Endodermal cell (in vitro differentiated cells): ENCODE measurements at regions not wholly inside any gene's neighbourhood (a gene's known extent, or its start where the extent isn't known, plus 50 kb on each side); places are given as distances from the start of the nearest gene placed in this dataset.
A peak's percentile ranks its signal among the peaks of the same experiment; 100 is the strongest.

Experiments
- DNase-seq: peaks from one replicate; pipeline ENCODE4 v3.0.0-alpha.2; 2017
- H3K27ac ChIP-seq: 2 replicates; pipeline ENCODE4 v1.5.1; 2013; ENCODE audit warnings: mild to moderate bottlenecking, low read depth, low read length, moderate library complexity
- H3K27me3 ChIP-seq: 2 replicates; pipeline ENCODE4 v1.6.1; 2013; ENCODE audit warnings: mild to moderate bottlenecking, low read length, moderate library complexity; ENCODE audit not compliant: insufficient read depth, control insufficient read depth, poor library complexity, severe bottlenecking
- H3K36me3 ChIP-seq: 2 replicates; pipeline ENCODE4 v1.7.0; 2013; ENCODE audit warnings: mild to moderate bottlenecking, low read length, moderate library complexity; ENCODE audit not compliant: control insufficient read depth, insufficient read depth
- H3K4me1 ChIP-seq: one replicate; pipeline ENCODE4 v1.7.0; 2013; ENCODE audit warnings: low read length; ENCODE audit not compliant: control insufficient read depth, insufficient read depth
- H3K4me3 ChIP-seq: 2 replicates; pipeline ENCODE4 v1.5.1; 2013; ENCODE audit warnings: mild to moderate bottlenecking, low read length, moderate library complexity
- H3K9ac ChIP-seq: 2 replicates; pipeline ENCODE4 v1.6.1; 2013; ENCODE audit warnings: mild to moderate bottlenecking, low read length, moderate library complexity; ENCODE audit not compliant: poor library complexity, severe bottlenecking; ENCODE audit errors: extremely low read depth
- H3K9me3 ChIP-seq: 2 replicates; pipeline ENCODE4 v1.6.1; 2013; ENCODE audit warnings: mild to moderate bottlenecking, low read length, moderate library complexity; ENCODE audit not compliant: control insufficient read depth
- H3K27ac Mint-ChIP-seq: 2 replicates; pipeline ENCODE4 v1.8.0; 2020; ENCODE audit warnings: mixed read lengths
- H3K27me3 Mint-ChIP-seq: 2 replicates; pipeline ENCODE4 v1.8.0; 2021; ENCODE audit warnings: mild to moderate bottlenecking, mixed read lengths; ENCODE audit not compliant: insufficient read depth
- H3K36me3 Mint-ChIP-seq: 2 replicates; pipeline ENCODE4 v1.8.0; 2020; ENCODE audit warnings: low read depth, mixed read lengths
- H3K4me1 Mint-ChIP-seq: 2 replicates; pipeline ENCODE4 v1.8.0; 2020; ENCODE audit warnings: mixed read lengths
- H3K4me3 Mint-ChIP-seq: 2 replicates; pipeline ENCODE4 v1.8.0; 2020; ENCODE audit warnings: mild to moderate bottlenecking, moderate library complexity, mixed read lengths
- H3K9me3 Mint-ChIP-seq: 2 replicates; pipeline ENCODE4 v1.8.0; 2020; ENCODE audit warnings: mild to moderate bottlenecking, mixed read lengths
- WGBS, 2 experiments: methylation state at CpG; one replicate each; pipeline versions ENCODE4 v1.1.5 to v1.1.7; 2013; ENCODE audit warnings: missing lambda C conversion rate in 2 of 2, mixed read lengths in 1 of 2; ENCODE audit not compliant: insufficient coverage in 1 of 2, insufficient read length in 1 of 2; 5-methylcytosine and 5-hydroxymethylcytosine counted together
- TF ChIP-seq, protein P1 (sequence below): fragments of 200-600 bp; sonication (generic); conservative IDR thresholded peaks from 2 replicates; pipeline ENCODE4 v1.5.0; 2021; ENCODE audit warnings: antibody characterized with exemption, mild to moderate bottlenecking

DNA sequence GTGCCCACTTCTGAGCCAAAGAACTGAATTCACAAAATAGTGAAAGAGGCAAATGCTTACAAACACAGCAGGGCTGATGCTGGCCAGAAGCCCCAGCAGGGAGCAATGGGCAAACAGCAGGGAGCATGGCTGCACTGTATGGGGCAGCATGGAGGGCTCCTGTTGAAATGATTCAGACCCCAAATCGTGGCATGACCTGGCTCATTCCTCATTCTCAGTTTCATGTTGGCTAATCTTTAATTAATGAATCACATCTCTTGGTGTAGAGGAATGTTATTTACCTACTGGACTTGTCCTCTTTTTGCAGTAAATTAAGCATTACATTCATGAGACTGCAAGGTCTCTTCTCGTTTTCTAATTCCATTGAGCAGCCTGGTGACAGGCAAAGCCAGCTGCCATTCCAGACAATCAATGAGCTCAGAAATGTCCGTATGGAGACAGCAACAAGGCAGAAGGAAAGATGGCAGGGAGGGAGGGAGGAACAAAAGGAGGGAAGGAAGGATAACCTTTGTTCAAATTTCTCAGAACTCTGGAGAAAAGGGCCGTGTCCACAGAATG is 84.9 kb upstream of the ST8SIA3 start:
- TF ChIP-seq, protein P1, sequence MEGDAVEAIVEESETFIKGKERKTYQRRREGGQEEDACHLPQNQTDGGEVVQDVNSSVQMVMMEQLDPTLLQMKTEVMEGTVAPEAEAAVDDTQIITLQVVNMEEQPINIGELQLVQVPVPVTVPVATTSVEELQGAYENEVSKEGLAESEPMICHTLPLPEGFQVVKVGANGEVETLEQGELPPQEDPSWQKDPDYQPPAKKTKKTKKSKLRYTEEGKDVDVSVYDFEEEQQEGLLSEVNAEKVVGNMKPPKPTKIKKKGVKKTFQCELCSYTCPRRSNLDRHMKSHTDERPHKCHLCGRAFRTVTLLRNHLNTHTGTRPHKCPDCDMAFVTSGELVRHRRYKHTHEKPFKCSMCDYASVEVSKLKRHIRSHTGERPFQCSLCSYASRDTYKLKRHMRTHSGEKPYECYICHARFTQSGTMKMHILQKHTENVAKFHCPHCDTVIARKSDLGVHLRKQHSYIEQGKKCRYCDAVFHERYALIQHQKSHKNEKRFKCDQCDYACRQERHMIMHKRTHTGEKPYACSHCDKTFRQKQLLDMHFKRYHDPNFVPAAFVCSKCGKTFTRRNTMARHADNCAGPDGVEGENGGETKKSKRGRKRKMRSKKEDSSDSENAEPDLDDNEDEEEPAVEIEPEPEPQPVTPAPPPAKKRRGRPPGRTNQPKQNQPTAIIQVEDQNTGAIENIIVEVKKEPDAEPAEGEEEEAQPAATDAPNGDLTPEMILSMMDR, result no peak
- no peak overlapping the region for H3K27ac Mint-ChIP-seq
- H3K4me3 ChIP-seq, result no peak overlapping the region
- no peaks in the 10 kb centered on the region for H3K36me3 Mint-ChIP-seq
- no peaks in the 10 kb centered on the region for H3K27me3 ChIP-seq
- WGBS, 2 experiments, result 63 to 73% methylated on average over 3 to 4 of the region's 4 CpGs
- no peak overlapping the region for H3K27ac ChIP-seq
- H3K4me3 Mint-ChIP-seq, result no peak overlapping the region
- peaks cover 2% of the 10 kb centered on the region for H3K9me3 Mint-ChIP-seq
- peak; percentile 48 for DNase-seq
- H3K9me3 ChIP-seq, result no peaks in the 10 kb centered on the region
- H3K4me1 ChIP-seq, result peaks cover 6% of the 10 kb centered on the region
- H3K4me1 Mint-ChIP-seq, result peaks cover 13% of the 10 kb centered on the region
- H3K27me3 Mint-ChIP-seq, result no peaks in the 10 kb centered on the region
- no peaks in the 10 kb centered on the region for H3K36me3 ChIP-seq
- no peak overlapping the region for H3K9ac ChIP-seq

DNA sequence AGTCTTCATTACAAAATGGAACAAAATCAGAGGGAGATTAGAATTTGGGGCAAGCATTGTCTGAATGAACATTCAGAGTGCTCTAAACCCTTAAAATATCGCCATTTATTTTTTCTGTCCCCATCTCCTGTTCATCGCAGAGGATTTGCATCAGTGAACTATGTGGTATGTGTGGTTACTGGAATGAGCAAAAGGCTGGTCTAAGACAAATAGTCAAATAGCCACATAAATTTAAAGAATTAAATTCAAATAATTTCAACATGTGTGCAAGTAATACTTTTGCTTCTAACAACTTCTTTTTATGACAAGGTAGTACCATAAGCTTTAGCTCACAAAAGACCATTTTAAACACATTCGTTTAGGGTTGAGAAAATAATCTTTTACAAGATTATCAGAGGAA is 82.6 kb upstream of the ST8SIA3 start:
- H3K27me3 Mint-ChIP-seq, result no peaks in the 10 kb centered on the region
- no peaks in the 10 kb centered on the region for H3K36me3 Mint-ChIP-seq
- Histone ChIP-seq H3K9ac (no peak overlapping the region), H3K4me1 (peaks cover 6% of the 10 kb centered on the region), H3K4me3 (no peak overlapping the region), H3K27ac (no peak overlapping the region), H3K27me3 (peaks cover 5% of the 10 kb centered on the region), H3K9me3 (no peaks in the 10 kb centered on the region), H3K36me3 (no peaks in the 10 kb centered on the region)
- no peaks in the 10 kb centered on the region for H3K9me3 Mint-ChIP-seq
- 100% methylated on average over 3 of the region's 3 CpGs; no CpG with 5 or more reads in 1 of the 2 experiments for WGBS, 2 experiments
- no peak for DNase-seq
- TF ChIP-seq, protein P1, result no peak
- H3K27ac Mint-ChIP-seq, result no peak overlapping the region
- no peak overlapping the region for H3K4me3 Mint-ChIP-seq
- H3K4me1 Mint-ChIP-seq, result peaks cover 13% of the 10 kb centered on the region

DNA sequence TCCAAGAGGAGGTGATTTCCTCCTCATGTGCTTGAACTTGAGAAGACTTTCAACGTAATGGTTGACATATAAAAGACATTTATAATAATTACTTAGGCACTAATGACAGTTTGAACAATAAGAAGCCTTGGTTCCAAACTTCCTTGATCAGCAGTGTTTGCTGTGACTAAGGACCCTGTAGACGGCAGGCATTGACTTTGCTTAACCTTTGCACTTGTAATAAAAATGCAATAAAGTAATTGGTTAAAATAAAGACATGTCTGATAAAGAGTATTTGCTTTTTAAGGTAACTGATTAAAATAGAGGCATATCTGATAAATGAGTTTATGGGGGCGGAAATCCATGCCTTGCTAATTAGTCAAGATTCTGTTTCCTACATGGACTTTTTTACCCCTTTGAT is 82.2 kb upstream of the ST8SIA3 start:
- TF ChIP-seq, protein P1, result no peak
- no peak overlapping the region for H3K9ac ChIP-seq
- H3K9me3 ChIP-seq, result no peaks in the 10 kb centered on the region
- 85 to 91% methylated on average over 2 of the region's 3 CpGs for WGBS, 2 experiments
- H3K27ac Mint-ChIP-seq, result no peak overlapping the region
- no peaks in the 10 kb centered on the region for H3K9me3 Mint-ChIP-seq
- H3K36me3 Mint-ChIP-seq, result no peaks in the 10 kb centered on the region
- H3K27me3 Mint-ChIP-seq, result no peaks in the 10 kb centered on the region
- H3K27me3 ChIP-seq, result peaks cover 5% of the 10 kb centered on the region
- no peak overlapping the region for H3K4me3 Mint-ChIP-seq
- peaks cover 13% of the 10 kb centered on the region for H3K4me1 Mint-ChIP-seq
- H3K4me3 ChIP-seq, result no peak overlapping the region
- no peak for DNase-seq
- H3K36me3 ChIP-seq, result no peaks in the 10 kb centered on the region
- H3K27ac ChIP-seq, result no peak overlapping the region
- H3K4me1 ChIP-seq, result peaks cover 6% of the 10 kb centered on the region
